Ovary (tissue), 7 donors: ENCODE measurements at regions not wholly inside any gene's neighbourhood (a gene's known extent, or its start where the extent isn't known, plus 50 kb on each side); places are given as distances from the start of the nearest gene placed in this dataset.

Source experiments
- DNase-seq, 5 donors: peaks; one replicate each; pipeline ENCODE4 v3.0.0-alpha.2; 2019 to 2020
- H3K27ac ChIP-seq, 2 donors: fragments of 200-600 bp; one replicate each; pipeline versions ENCODE4 v1.5.1 to v1.8.0; 2019 to 2022
- H3K27me3 ChIP-seq: fragments of 200-600 bp; one replicate; pipeline ENCODE4 v1.8.0; 2022
- H3K36me3 ChIP-seq: fragments of 200-600 bp; sonication (generic); one replicate; pipeline ENCODE4 v1.5.1; 2019
- H3K4me1 ChIP-seq: one replicate; pipeline ENCODE4 v1.8.1; 2013; ENCODE audit warnings: mild to moderate bottlenecking, moderate library complexity; ENCODE audit not compliant: insufficient read depth
- H3K4me3 ChIP-seq: fragments of 200-600 bp; sonication (generic); one replicate; pipeline ENCODE4 v1.5.1; 2017
- H3K9me3 ChIP-seq, 2 donors: fragments of 200-600 bp in 1 of 2; sonication (generic) in 1 of 2; one replicate each; pipeline versions ENCODE4 v1.5.1 to v1.8.1; 2013 to 2019; ENCODE audit warnings: mild to moderate bottlenecking in 1 of 2, moderate library complexity in 1 of 2
- CTCF ChIP-seq, 3 donors: fragments of 450-650 bp in 2 of 3; fragments of 200-600 bp in 1 of 3; IDR thresholded peaks; one replicate each; pipeline versions ENCODE4 v1.5.1 to v1.8.0; 2016 to 2022; ENCODE audit warnings: antibody characterized with exemption in 3 of 3, mild to moderate bottlenecking in 1 of 3
- EP300 ChIP-seq: sonication (generic); formaldehyde crosslinking; IDR thresholded peaks from one replicate; pipeline ENCODE4 v1.6.1; 2017; ENCODE audit warnings: antibody characterized with exemption
- POLR2A ChIP-seq: fragments of 450-650 bp; IDR thresholded peaks from one replicate; pipeline ENCODE4 v1.6.1; 2017; ENCODE audit warnings: antibody characterized with exemption, mild to moderate bottlenecking, moderate library complexity
- WGBS, 3 donors: extraction: QIAGEN DNeasy Blood & Tissue Kit in 1 of 3; methylation state at CpG; one replicate each; pipeline versions ENCODE4 v1.1.5 to v1.1.7; 2013 to 2017; 5-methylcytosine and 5-hydroxymethylcytosine counted together
- intact Hi-C, 4 donors: fragments of 100-400 bp; cut with DNase I; formaldehyde crosslinking; loops; one replicate each; pipeline versions ENCODE4 v1.11.0 to v1.15.1; 2022 to 2023
- donor health status: DM: no; HTN: no; CAD: no; lungs with moderate emphysema.
- donor health status: DM: no; HTN: no; CAD: no.
- donor health status: Bipolar disorder and iron deficiency.
- donor health status: DM: no; HTN: no; CAD: no.
- donor health status: DM: yes; HTN: yes; CAD: no.

- no peak for DNase-seq
- H3K27me3 ChIP-seq = no peaks in the 10 kb centered on the region
Measured at GRCh38 chr11:27276141-27276540, 86.9 kb downstream of the CCDC34 start.

GRCh38 chr11:27274854-27275395 is 88.1 kb downstream of the CCDC34 start:
- H3K4me1 ChIP-seq = no peaks in the 10 kb centered on the region
- H3K36me3 ChIP-seq = no peaks in the 10 kb centered on the region
- no peak overlapping the region for H3K27ac ChIP-seq
- no peak overlapping the region for H3K4me3 ChIP-seq
- DNase-seq = no peak
- H3K9me3 ChIP-seq = no peaks in the 10 kb centered on the region
- no peaks in the 10 kb centered on the region for H3K27me3 ChIP-seq
- intact Hi-C loops = no loop called here
- TF ChIP-seq POLR2A (no peak), EP300 (no peak), CTCF (IDR thresholded peaks at IDR 0.05) (no peak)

More at GRCh38 chr11:27276141-27276540, 86.9 kb downstream of the CCDC34 start:
- Histone ChIP-seq H3K36me3 (no peaks in the 10 kb centered on the region), H3K27ac (no peak overlapping the region), H3K4me3 (no peak overlapping the region), H3K9me3 (no peaks in the 10 kb centered on the region), H3K4me1 (peaks cover under 1% of the 10 kb centered on the region)
- 63 to 72% (median 68%) methylated on average over 1 of the region's 1 CpG for WGBS, 3 donors
- intact Hi-C loops = no loop called here
- TF ChIP-seq POLR2A = no peak
- TF ChIP-seq EP300 = no peak
- no peak for TF ChIP-seq CTCF (IDR thresholded peaks at IDR 0.05)

- intact Hi-C loops = no loop called here
- Histone ChIP-seq H3K27ac (no peak overlapping the region), H3K4me3 (no peak overlapping the region), H3K27me3 (no peaks in the 10 kb centered on the region), H3K4me1 (no peaks in the 10 kb centered on the region), H3K9me3 (no peaks in the 10 kb centered on the region), H3K36me3 (no peaks in the 10 kb centered on the region)
- no peak for TF ChIP-seq POLR2A
- TF ChIP-seq CTCF (IDR thresholded peaks at IDR 0.05) = no peak
- no peak for TF ChIP-seq EP300
- DNase-seq = no peak
- WGBS, 3 donors = 48 to 60% (median 49%) methylated on average over 2 of the region's 2 CpGs
Measured at GRCh38 chr11:27266125-27266524, 96.9 kb downstream of the CCDC34 start.

GRCh38 chr11:27263986-27264385 is 99.0 kb downstream of the CCDC34 start:
- no peaks in the 10 kb centered on the region for H3K36me3 ChIP-seq
- H3K9me3 ChIP-seq = no peaks in the 10 kb centered on the region
- WGBS, 3 donors = 64 to 98% (median 86%) methylated on average over 3 of the region's 3 CpGs
- no peak for DNase-seq
- no peak overlapping the region for H3K4me3 ChIP-seq
- H3K27me3 ChIP-seq = no peaks in the 10 kb centered on the region
- H3K27ac ChIP-seq = no peak overlapping the region
- TF ChIP-seq EP300 (no peak), POLR2A (no peak), CTCF (IDR thresholded peaks at IDR 0.05) (no peak)
- intact Hi-C loops = no loop called here
- no peaks in the 10 kb centered on the region for H3K4me1 ChIP-seq
